GM18519 (cell line): ENCODE measurements at regions not wholly inside any gene's neighbourhood (a gene's known extent, or its start where the extent isn't known, plus 50 kb on each side); places are given as distances from the start of the nearest gene placed in this dataset.

Experiments used
- ATAC-seq: cut with Tn5 transposase; IDR thresholded peaks from one replicate; pipeline ENCODE4 v1.9.1; 2021; ENCODE audit warnings: mild to moderate bottlenecking, moderate library complexity; ENCODE audit not compliant: unreplicated experiment, low FRiP score

- no peak for ATAC-seq
Measured at GRCh38 chr20:40195742-40196141, 493.3 kb downstream of the MAFB start.

GRCh38 chr20:40192529-40192928, 496.5 kb downstream of the MAFB start:
- ATAC-seq: no peak

- no peak for ATAC-seq
Measured at GRCh38 chr20:40192081-40192480, 497.0 kb downstream of the MAFB start.

- ATAC-seq: no peak
Measured at GRCh38 chr20:40191573-40191972, 497.5 kb downstream of the MAFB start.

- no peak for ATAC-seq
Measured at GRCh38 chr20:40189621-40190020, 499.4 kb downstream of the MAFB start.

- no peak for ATAC-seq
Measured at GRCh38 chr20:40188319-40188718, 500.7 kb downstream of the MAFB start.

- no peak for ATAC-seq
Measured at GRCh38 chr20:40186826-40187225, 502.2 kb downstream of the MAFB start.

- no peak for ATAC-seq
Measured at GRCh38 chr20:40181676-40182075, 507.4 kb downstream of the MAFB start.

- no peak for ATAC-seq
Measured at GRCh38 chr20:40176098-40176841, 512.8 kb downstream of the MAFB start.

- ATAC-seq: no peak
Measured at GRCh38 chr20:40175296-40175695, 513.7 kb downstream of the MAFB start.

- ATAC-seq: no peak
Measured at GRCh38 chr20:40173872-40174271, 515.2 kb downstream of the MAFB start.

GRCh38 chr20:40168981-40169620, 519.9 kb downstream of the MAFB start:
- ATAC-seq: no peak

- no peak for ATAC-seq
Measured at GRCh38 chr20:40161391-40161790, 527.6 kb downstream of the MAFB start.

GRCh38 chr20:40160097-40160550, 528.9 kb downstream of the MAFB start:
- ATAC-seq: peak; percentile 51

- ATAC-seq: no peak
Measured at GRCh38 chr20:40159276-40159675, 529.8 kb downstream of the MAFB start.

- ATAC-seq: peak; percentile 79
Measured at GRCh38 chr20:40156600-40157317, 532.3 kb downstream of the MAFB start.

- no peak for ATAC-seq
Measured at GRCh38 chr20:40154514-40154913, 534.5 kb downstream of the MAFB start.

GRCh38 chr20:40148886-40149285, 540.1 kb downstream of the MAFB start:
- no peak for ATAC-seq

- no peak for ATAC-seq
Measured at GRCh38 chr20:40146071-40146470, 543.0 kb downstream of the MAFB start.

GRCh38 chr20:40144581-40144980, 544.5 kb downstream of the MAFB start:
- no peak for ATAC-seq

- no peak for ATAC-seq
Measured at GRCh38 chr20:40134176-40134575, 554.9 kb downstream of the MAFB start.
